ENCODE measurements at regions not wholly inside any gene's neighbourhood (a gene's known extent, or its start where the extent isn't known, plus 50 kb on each side); places are given as distances from the start of the nearest gene placed in this dataset.
A peak's percentile ranks its signal among the peaks of the same experiment; 100 is the strongest.
"Not testable (repeated sequence)": the region's sequence is repeated elsewhere in the genome, so short reads cannot be mapped to it uniquely, and the experiment has no call there.

- peak; percentile 79 for DNase-seq (ENCODE audit: low read depth)
- no peak overlapping the region for H3K4me3 ChIP-seq (ENCODE audit: control insufficient read depth, low read depth, low read length)
- TF ChIP-seq, protein P1, sequence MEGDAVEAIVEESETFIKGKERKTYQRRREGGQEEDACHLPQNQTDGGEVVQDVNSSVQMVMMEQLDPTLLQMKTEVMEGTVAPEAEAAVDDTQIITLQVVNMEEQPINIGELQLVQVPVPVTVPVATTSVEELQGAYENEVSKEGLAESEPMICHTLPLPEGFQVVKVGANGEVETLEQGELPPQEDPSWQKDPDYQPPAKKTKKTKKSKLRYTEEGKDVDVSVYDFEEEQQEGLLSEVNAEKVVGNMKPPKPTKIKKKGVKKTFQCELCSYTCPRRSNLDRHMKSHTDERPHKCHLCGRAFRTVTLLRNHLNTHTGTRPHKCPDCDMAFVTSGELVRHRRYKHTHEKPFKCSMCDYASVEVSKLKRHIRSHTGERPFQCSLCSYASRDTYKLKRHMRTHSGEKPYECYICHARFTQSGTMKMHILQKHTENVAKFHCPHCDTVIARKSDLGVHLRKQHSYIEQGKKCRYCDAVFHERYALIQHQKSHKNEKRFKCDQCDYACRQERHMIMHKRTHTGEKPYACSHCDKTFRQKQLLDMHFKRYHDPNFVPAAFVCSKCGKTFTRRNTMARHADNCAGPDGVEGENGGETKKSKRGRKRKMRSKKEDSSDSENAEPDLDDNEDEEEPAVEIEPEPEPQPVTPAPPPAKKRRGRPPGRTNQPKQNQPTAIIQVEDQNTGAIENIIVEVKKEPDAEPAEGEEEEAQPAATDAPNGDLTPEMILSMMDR (IDR thresholded peaks at IDR 0.05; ENCODE audit: control insufficient read depth, insufficient read depth, low read depth, low read length, missing control alignments), result no peak
Observed at GRCh38 chr10:125605167-125605566, 77.8 kb downstream of the TEX36 start.

- no peak for DNase-seq (ENCODE audit: low read depth)
- TF ChIP-seq, protein P1 (IDR thresholded peaks at IDR 0.05; ENCODE audit: control insufficient read depth, insufficient read depth, low read depth, low read length, missing control alignments), result no peak
- H3K4me3 ChIP-seq (ENCODE audit: control insufficient read depth, low read depth, low read length), result no peak overlapping the region
Observed at GRCh38 chr10:125602825-125603224, 80.1 kb downstream of the TEX36 start.

DNA sequence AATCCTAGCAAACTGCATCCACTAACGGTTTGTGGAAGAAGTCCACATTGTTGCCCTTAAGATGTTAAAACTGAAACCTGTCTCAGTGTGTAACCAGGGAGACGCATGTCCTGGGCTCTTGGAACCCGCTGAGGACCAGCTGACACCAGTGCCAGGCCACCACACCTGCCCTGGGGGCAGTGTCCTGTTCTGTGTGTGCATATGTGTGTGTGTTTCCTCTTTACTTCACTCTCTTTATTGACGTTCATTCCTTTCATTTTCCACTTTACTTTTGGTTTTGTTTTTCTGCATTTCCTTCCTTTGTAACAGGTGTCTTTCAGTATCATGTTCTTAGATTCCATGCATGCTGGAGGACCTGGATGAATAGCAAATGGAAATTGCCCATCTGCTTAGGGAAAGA, 83.8 kb downstream of the TEX36 start:
- no peak overlapping the region for H3K4me3 ChIP-seq (ENCODE audit: control insufficient read depth, low read depth, low read length)
- no peak for DNase-seq (ENCODE audit: low read depth)
- TF ChIP-seq, protein P1 (IDR thresholded peaks at IDR 0.05; ENCODE audit: control insufficient read depth, insufficient read depth, low read depth, low read length, missing control alignments), result no peak

GRCh38 chr10:125595911-125596310, 87.1 kb downstream of the TEX36 start:
- TF ChIP-seq, protein P1 (IDR thresholded peaks at IDR 0.05; ENCODE audit: control insufficient read depth, insufficient read depth, low read depth, low read length, missing control alignments), result no peak

DNA sequence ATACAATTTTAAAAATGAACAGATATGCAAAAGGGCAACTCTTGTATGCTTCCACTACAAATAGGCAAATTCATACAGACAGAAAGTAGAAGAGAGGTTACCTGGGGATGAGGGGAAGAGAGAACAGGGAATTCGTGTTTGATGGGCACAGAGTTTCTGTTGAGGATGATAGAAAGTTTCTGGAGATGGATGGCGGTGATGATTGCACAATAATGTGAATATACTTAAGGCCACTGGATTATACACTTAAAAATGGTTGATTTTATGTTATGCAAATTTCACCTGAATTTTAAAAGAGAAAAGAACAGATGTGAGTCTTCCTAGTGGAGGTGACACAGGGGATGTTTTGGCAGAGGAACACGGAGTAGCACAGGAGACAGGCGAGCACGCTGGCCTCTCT, 89.3 kb downstream of the TEX36 start:
- no peak for DNase-seq (ENCODE audit: low read depth)
- no peak overlapping the region for H3K4me3 ChIP-seq (ENCODE audit: control insufficient read depth, low read depth, low read length)
- TF ChIP-seq, protein P1 (IDR thresholded peaks at IDR 0.05; ENCODE audit: control insufficient read depth, insufficient read depth, low read depth, low read length, missing control alignments), result no peak

More at GRCh38 chr10:125595911-125596310, 87.1 kb downstream of the TEX36 start:
- no peak overlapping the region for H3K4me3 ChIP-seq (ENCODE audit: control insufficient read depth, low read depth, low read length)
- DNase-seq (ENCODE audit: low read depth), result no peak

DNA sequence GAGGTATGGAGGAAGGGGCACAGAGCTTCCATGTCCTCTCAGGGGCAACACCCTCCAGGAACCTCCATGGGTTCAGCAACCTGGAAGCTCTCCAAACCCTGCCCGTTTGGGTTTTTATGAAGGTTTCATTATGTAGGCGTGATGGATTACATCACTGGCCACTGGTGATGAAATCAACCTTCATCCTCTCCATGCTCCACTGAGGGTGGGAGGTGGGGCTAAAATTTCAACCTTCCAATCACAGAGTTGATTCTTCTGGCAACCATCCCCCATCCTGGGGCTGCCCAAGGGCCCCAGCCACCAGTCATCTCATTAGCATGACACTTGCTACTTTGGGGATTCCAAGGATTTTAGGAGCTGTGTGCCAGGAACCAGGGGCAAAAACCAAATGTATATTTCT, 90.1 kb downstream of the TEX36 start:
- no peak overlapping the region for H3K4me3 ChIP-seq (ENCODE audit: control insufficient read depth, low read depth, low read length)
- TF ChIP-seq, protein P1 (IDR thresholded peaks at IDR 0.05; ENCODE audit: control insufficient read depth, insufficient read depth, low read depth, low read length, missing control alignments), result no peak
- no peak for DNase-seq (ENCODE audit: low read depth)

GRCh38 chr10:125591886-125592285, 91.1 kb downstream of the TEX36 start:
- no peak for DNase-seq (ENCODE audit: low read depth)
- TF ChIP-seq, protein P1 (IDR thresholded peaks at IDR 0.05; ENCODE audit: control insufficient read depth, insufficient read depth, low read depth, low read length, missing control alignments), result no peak
- H3K4me3 ChIP-seq (ENCODE audit: control insufficient read depth, low read depth, low read length), result no peak overlapping the region

GRCh38 chr10:125588738-125589137, 94.2 kb downstream of the TEX36 start:
- H3K4me3 ChIP-seq (ENCODE audit: control insufficient read depth, low read depth, low read length); DNase-seq (ENCODE audit: low read depth): not testable (repeated sequence)

Data from AG09309 (cell line).